Liver (tissue), 7 donors: ENCODE measurements at regions not wholly inside any gene's neighbourhood (a gene's known extent, or its start where the extent isn't known, plus 50 kb on each side); places are given as distances from the start of the nearest gene placed in this dataset.

Experiments
- DNase-seq: peaks from one replicate; pipeline ENCODE4 v3.0.0-alpha.2; 2017; ENCODE audit warnings: low spot score
- H3K27ac ChIP-seq, 2 donors: one replicate each; pipeline ENCODE4 v1.7.0; 2013; ENCODE audit warnings: inconsistent platforms in 2 of 2, low read length in 2 of 2, control low read depth in 1 of 2, low read depth in 1 of 2, mild to moderate bottlenecking in 1 of 2
- H3K27me3 ChIP-seq, 4 donors: one replicate each; pipeline versions ENCODE4 v1.6.1 to v1.7.0; 2013; ENCODE audit warnings: low read length in 3 of 4, inconsistent platforms in 1 of 4, mild to moderate bottlenecking in 1 of 4, moderate library complexity in 1 of 4; ENCODE audit not compliant: control insufficient read depth in 4 of 4, insufficient read depth in 4 of 4
- H3K36me3 ChIP-seq, 4 donors: one replicate each; pipeline versions ENCODE4 v1.6.1 to v1.7.0; 2013; ENCODE audit warnings: low read length in 3 of 4, mild to moderate bottlenecking in 3 of 4, low read depth in 1 of 4, moderate library complexity in 1 of 4; ENCODE audit not compliant: control insufficient read depth in 4 of 4, insufficient read depth in 3 of 4
- H3K4me1 ChIP-seq, 4 donors: one replicate each; pipeline versions ENCODE4 v1.6.1 to v1.7.0; 2013; ENCODE audit warnings: low read length in 3 of 4, mild to moderate bottlenecking in 3 of 4, moderate library complexity in 1 of 4; ENCODE audit not compliant: control insufficient read depth in 4 of 4, insufficient read depth in 4 of 4
- H3K4me3 ChIP-seq, 3 donors: one replicate each; pipeline versions ENCODE4 v1.6.1 to v1.7.0; 2013; ENCODE audit warnings: low read length in 3 of 3, control low read depth in 1 of 3, low read depth in 1 of 3, mild to moderate bottlenecking in 1 of 3
- H3K9ac ChIP-seq, 2 donors: one replicate each; pipeline ENCODE4 v1.7.0; 2013; ENCODE audit warnings: low read length in 2 of 2, mild to moderate bottlenecking in 2 of 2, moderate library complexity in 2 of 2, control low read depth in 1 of 2, low read depth in 1 of 2
- H3K9me3 ChIP-seq, 4 donors: one replicate each; pipeline versions ENCODE4 v1.6.1 to v1.7.0; 2013; ENCODE audit warnings: low read length in 3 of 4; ENCODE audit not compliant: control insufficient read depth in 4 of 4
- EGR1 ChIP-seq, 2 donors: IDR thresholded peaks; 2 replicates each; pipeline ENCODE4 v1.6.1; 2016 to 2018; ENCODE audit warnings: antibody characterized with exemption in 2 of 2, low read depth in 2 of 2
- FOXA2 ChIP-seq: IDR thresholded peaks from 2 replicates; pipeline ENCODE4 v1.6.1; 2016; ENCODE audit warnings: antibody characterized with exemption
- GABPA ChIP-seq, 2 donors: IDR thresholded peaks in 1 of 2; conservative IDR thresholded peaks in 1 of 2; 2 replicates each; pipeline ENCODE4 v1.6.1; 2016; ENCODE audit warnings: antibody characterized with exemption in 2 of 2, mild to moderate bottlenecking in 1 of 2, moderate library complexity in 1 of 2
- HNF4G ChIP-seq: IDR thresholded peaks from 2 replicates; pipeline ENCODE4 v1.6.1; 2016; ENCODE audit warnings: antibody characterized with exemption
- JUND ChIP-seq, 2 donors: IDR thresholded peaks; 2 replicates each; pipeline ENCODE4 v1.6.1; 2016; ENCODE audit warnings: antibody characterized with exemption in 2 of 2
- MAX ChIP-seq: IDR thresholded peaks from 2 replicates; pipeline ENCODE4 v1.6.1; 2016; ENCODE audit warnings: antibody characterized with exemption
- NR2F2 ChIP-seq: IDR thresholded peaks from 2 replicates; pipeline ENCODE4 v1.6.1; 2016; ENCODE audit warnings: antibody characterized with exemption
- RAD21 ChIP-seq, 2 donors: IDR thresholded peaks; 2 replicates each; pipeline ENCODE4 v1.6.1; 2016; ENCODE audit warnings: antibody characterized with exemption in 2 of 2, mild to moderate bottlenecking in 2 of 2
- REST ChIP-seq: IDR thresholded peaks from 2 replicates; pipeline ENCODE4 v1.6.1; 2016; ENCODE audit warnings: antibody characterized with exemption, mild to moderate bottlenecking
- RXRA ChIP-seq, 2 donors: IDR thresholded peaks; 2 replicates each; pipeline ENCODE4 v1.6.1; 2017 to 2018; ENCODE audit warnings: antibody characterized with exemption in 2 of 2, mild to moderate bottlenecking in 1 of 2
- YY1 ChIP-seq: IDR thresholded peaks from 2 replicates; pipeline ENCODE4 v1.6.1; 2016; ENCODE audit warnings: antibody characterized with exemption, mild to moderate bottlenecking
- ZBTB33 ChIP-seq: IDR thresholded peaks from 2 replicates; pipeline ENCODE4 v1.6.1; 2016; ENCODE audit warnings: antibody characterized with exemption
- WGBS: extraction: QIAGEN DNeasy Blood & Tissue Kit; methylation state at CpG from one replicate; pipeline ENCODE4 v1.1.7; 2013; 5-methylcytosine and 5-hydroxymethylcytosine counted together
- donor health status: healthy.
- donor health status: healthy.
- donor health status: healthy.
- donor health status: healthy.

- H3K9me3 ChIP-seq, result no peaks in the 10 kb centered on the region
- no peaks in the 10 kb centered on the region for H3K27me3 ChIP-seq
- H3K9ac ChIP-seq, result no peak overlapping the region
- H3K36me3 ChIP-seq, result no peaks in the 10 kb centered on the region
- no peak overlapping the region for H3K4me3 ChIP-seq
- DNase-seq, result no peak
- H3K27ac ChIP-seq, result no peak overlapping the region
- TF ChIP-seq REST (no peak), YY1 (no peak), JUND (IDR thresholded peaks at IDR 0.05) (no peak), FOXA2 (no peak), RXRA (IDR thresholded peaks at IDR 0.05) (no peak), HNF4G (no peak), ZBTB33 (no peak), EGR1 (IDR thresholded peaks at IDR 0.05; ENCODE audit: low read depth in 2 of 2) (no peak)
- H3K4me1 ChIP-seq, result peaks cover 1 to 13% (median 7%) of the 10 kb centered on the region in 4 donors
- 92% methylated on average over 1 of the region's 1 CpG for WGBS
Measured at GRCh38 chr12:46941981-46942380, 116.2 kb upstream of the SLC38A4 start.

DNA sequence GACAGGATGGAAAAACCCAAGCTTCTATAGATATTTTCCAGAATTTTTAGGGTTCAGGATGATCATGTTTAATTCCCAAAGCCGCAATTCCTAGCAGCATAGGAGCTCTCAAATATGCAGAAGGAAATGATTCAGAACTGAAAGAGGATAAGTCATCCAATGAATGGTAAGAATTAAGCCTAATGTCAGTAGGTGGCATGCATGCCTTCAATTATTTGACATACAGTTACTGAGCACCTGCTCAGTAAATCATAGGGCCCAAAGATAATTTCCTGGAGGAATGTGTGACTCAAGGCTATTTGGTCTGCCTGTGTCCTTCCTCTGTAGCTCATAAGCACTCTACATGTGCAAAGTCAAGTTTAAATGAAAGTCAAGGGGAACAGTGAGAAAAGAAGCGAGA lies 116.8 kb upstream of the SLC38A4 start:
- H3K4me3 ChIP-seq, result no peak overlapping the region
- no peak for DNase-seq
- H3K9ac ChIP-seq, result no peak overlapping the region
- 92% methylated on average over 2 of the region's 2 CpGs for WGBS
- no peaks in the 10 kb centered on the region for H3K27me3 ChIP-seq
- no peak overlapping the region for H3K27ac ChIP-seq
- H3K4me1 ChIP-seq, result peaks cover 1 to 13% (median 7%) of the 10 kb centered on the region in 4 donors
- no peaks in the 10 kb centered on the region for H3K9me3 ChIP-seq
- H3K36me3 ChIP-seq, result no peaks in the 10 kb centered on the region
- TF ChIP-seq EGR1 (IDR thresholded peaks at IDR 0.05; ENCODE audit: low read depth in 2 of 2) (no peak), ZBTB33 (no peak), MAX (no peak), RAD21 (IDR thresholded peaks at IDR 0.05) (peak; percentile 16 to 46)

- H3K9me3 ChIP-seq, result no peaks in the 10 kb centered on the region
- 21% methylated on average over 2 of the region's 2 CpGs for WGBS
- TF ChIP-seq NR2F2, result no peak
- peak; percentile 61 to 69 for TF ChIP-seq RAD21 (IDR thresholded peaks at IDR 0.05)
- no peak for TF ChIP-seq ZBTB33
- TF ChIP-seq EGR1 (IDR thresholded peaks at IDR 0.05; ENCODE audit: low read depth in 2 of 2), result no peak
- no peak for TF ChIP-seq GABPA (IDR thresholded peaks at IDR 0.05 in 1 of 2, conservative IDR thresholded peaks at IDR 0.05 in 1 of 2)
- peak in 1 of 2 donors; percentile 14 for TF ChIP-seq JUND (IDR thresholded peaks at IDR 0.05)
- peak; percentile 17 for TF ChIP-seq MAX
- TF ChIP-seq FOXA2, result no peak
- H3K36me3 ChIP-seq, result no peaks in the 10 kb centered on the region
- DNase-seq, result no peak
- peaks cover 0 to 6% (median 2%) of the 10 kb centered on the region in 4 donors for H3K4me1 ChIP-seq
- H3K27me3 ChIP-seq, result no peaks in the 10 kb centered on the region
- H3K9ac ChIP-seq, result no peak overlapping the region
- H3K4me3 ChIP-seq, result no peak overlapping the region
- no peak overlapping the region for H3K27ac ChIP-seq
Measured at GRCh38 chr12:46944088-46944487, 118.3 kb upstream of the SLC38A4 start.
